Hematopoietic multipotent progenitor cell treated with erythropoietin and hydrocortisone succinate and interleukin-3 and kit ligand, for 8 days (in vitro differentiated cells): ENCODE measurements at regions not wholly inside any gene's neighbourhood (a gene's known extent, or its start where the extent isn't known, plus 50 kb on each side); places are given as distances from the start of the nearest gene placed in this dataset.

Experiments used
- DNase-seq: peaks from one replicate; pipeline ENCODE4 v3.0.0-alpha.2; 2015

DNA sequence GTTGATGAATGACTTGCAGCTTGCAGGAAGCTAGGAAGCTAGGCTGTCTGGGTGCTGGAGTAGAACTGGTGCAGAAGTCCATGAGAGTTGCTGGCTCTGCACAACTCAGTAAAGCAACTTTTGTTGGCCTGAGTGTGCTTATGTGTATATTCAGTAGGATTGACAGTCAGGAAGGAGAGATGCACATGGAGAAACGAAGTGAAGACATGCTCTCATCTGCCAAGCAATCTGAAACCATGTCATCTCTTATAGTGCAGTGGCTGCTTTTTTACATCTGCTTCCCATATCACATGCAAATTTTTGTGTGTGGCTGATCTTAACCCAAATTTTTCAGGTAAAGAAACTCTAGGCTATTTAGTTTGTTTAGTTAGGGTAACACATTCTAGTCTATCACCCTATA is 252.4 kb upstream of the HS3ST5 start:
- DNase-seq: no peak

DNA sequence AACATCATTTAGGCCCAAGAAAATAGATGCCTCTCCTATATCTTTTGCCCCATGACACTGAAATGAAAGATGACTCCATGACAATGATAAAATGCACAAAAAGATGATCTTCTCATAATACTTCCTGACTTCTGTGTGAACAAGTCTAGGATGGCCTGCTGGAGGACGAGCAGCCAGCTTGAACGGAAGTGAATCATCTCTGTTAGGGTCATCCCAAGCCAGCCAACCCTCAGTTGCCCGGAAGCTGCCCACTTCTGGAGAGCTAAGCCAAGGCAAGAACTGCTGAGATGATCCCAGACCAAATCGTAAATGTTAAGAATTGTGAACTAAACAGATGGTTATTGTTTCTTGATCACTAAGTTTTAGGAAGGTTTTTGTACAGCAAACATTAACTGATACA is 249.7 kb upstream of the HS3ST5 start:
- no peak for DNase-seq

DNA sequence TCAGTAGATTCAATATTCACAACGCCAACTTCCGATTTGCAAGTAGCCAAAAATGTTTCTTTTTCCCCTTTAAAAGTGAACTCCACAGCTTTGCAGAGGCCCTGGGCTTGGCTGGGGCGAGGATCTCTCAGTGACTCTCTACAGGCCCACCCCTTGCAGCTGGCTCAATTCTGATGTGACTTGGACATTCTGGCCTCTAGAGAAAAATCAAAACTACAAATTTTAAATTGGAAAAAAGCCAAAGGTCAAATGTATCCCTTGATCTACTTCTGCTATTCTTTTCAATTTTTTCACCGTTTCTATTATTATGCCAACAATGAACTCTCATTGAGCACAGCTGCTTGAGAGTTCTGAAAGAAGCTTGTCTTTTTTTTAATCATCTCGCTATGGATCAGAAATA is 245.9 kb upstream of the HS3ST5 start:
- DNase-seq: no peak

DNA sequence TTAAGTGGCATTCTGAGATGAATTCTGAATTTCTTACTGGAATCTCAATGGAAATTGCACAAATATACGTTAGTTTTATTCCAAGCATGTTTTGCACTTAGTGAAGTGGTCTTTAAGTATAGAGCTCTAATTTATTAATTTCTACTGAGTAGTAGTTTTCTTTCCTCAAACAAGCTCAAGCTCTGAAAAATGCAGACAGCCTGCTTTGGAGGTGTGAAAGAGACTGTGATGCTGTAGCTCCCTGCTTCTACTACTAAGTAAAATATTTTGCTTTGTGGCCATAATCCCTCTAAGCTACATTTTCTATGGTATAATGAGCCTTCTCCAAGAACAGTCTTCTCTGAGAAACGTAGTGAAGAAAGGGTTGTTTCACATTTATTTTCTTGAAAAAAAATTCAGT is 243.5 kb upstream of the HS3ST5 start:
- DNase-seq: no peak

DNA sequence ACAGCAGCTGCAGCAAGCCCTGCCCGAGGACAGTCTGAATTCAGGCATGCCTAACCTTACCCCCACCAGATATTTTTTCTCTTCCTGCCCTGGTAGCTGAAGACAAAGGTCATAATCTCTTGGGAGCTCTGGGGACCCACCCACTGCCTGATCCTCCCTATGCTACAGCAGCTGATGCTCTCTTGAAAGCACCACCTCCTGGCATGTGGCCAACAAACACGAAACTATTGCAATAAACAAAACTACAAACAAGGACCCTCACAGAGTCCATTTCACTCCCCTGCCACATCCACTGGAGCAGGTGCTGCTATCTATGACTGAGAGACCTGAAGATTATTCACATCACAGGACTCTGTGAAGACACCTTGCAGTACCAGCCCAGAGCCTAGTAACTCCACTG is 238.5 kb upstream of the HS3ST5 start:
- no peak for DNase-seq

DNA sequence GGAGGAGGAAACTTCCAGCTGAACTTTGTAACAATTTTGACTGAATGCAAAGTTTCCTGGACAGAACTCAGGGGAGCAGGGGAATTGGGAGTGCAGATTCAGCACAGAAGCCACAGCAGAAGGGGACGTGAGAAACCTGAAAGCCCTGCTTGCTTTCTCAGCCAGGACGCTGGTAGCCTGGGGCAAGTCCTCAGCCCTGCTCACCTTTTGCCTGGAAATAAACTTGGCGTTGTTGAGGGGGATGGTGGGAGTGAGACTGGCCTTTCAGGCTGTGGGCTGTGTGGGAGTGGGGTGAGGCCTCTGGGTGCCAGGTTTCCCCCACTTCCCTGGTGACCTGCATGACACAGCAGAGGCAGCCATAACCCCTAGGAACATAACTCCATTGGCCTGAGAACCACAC is 238.1 kb upstream of the HS3ST5 start:
- no peak for DNase-seq

DNA sequence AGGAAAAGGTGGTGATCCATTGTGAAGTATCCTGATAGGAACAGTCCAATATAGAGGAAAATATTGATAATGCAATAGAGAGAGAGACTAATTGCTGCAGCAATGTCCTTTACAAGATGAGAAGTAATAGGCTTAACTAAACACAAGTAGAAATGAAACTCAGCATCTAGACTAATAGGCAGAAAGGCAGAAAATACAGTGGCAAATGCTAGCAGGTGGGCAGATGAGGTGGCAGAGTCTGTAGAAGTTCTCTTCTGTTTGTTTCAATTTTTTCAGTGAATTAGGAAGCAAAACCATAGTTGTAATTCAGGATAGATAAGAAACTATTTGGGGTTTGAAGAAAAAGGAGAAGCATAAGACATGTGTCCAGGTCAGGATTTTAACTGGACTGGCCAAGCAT is 236.7 kb upstream of the HS3ST5 start:
- no peak for DNase-seq

DNA sequence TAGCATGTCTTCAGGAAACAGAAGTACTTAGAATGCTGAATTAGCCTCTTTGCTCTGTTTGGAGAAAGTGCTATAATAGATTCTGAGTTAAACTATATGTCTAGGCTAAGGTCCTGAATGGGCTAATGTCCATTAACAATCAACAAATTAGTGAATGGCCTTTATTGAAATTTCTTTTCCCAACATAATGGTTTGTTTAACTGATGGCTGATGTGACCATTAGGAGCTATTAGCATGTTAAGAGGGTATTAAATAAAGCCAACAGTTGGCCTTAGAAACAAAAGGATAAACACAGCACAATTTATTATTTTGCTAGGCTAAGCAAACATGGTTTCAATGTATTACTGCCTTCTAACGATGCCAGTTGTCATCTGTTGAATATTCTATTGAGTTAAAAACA is 234.3 kb upstream of the HS3ST5 start:
- DNase-seq: no peak

DNA sequence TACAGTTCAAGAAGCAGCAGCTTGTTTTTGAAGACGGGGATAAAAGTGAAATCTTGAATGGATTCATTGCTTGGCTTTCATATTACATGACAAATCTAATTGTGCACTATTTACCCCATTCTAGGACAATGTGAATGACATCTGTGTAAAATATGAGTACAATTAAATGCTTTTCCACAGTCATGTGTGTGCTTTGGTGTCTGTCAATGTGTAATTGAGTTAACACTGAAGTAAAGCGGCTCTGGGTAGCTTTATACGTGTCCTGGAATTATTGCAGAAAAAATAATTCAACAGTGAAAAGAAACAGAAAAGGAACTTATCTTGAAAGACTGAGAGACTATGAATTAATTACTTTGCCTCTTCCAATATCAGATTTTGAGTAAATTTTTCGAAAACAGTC is 233.5 kb upstream of the HS3ST5 start:
- no peak for DNase-seq

DNA sequence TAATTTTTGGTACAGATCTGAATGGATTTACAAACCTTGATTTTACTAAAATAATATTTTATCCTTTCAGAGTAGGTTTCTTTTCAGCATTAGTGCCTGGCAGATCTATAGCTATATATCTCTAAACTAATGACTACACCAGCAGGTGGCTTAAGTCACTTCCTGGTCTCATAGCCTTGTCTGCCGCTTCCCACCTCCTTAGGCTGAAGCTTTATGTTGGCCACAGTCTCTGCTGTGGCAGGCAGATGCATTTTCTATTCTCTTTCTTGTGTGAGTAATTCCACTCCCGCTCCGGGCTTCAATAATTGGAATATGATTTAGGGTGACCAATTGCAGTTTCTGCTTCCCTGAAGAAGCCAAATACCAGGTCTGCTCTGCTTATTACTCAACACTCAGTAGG is 226.8 kb upstream of the HS3ST5 start:
- DNase-seq: no peak

DNA sequence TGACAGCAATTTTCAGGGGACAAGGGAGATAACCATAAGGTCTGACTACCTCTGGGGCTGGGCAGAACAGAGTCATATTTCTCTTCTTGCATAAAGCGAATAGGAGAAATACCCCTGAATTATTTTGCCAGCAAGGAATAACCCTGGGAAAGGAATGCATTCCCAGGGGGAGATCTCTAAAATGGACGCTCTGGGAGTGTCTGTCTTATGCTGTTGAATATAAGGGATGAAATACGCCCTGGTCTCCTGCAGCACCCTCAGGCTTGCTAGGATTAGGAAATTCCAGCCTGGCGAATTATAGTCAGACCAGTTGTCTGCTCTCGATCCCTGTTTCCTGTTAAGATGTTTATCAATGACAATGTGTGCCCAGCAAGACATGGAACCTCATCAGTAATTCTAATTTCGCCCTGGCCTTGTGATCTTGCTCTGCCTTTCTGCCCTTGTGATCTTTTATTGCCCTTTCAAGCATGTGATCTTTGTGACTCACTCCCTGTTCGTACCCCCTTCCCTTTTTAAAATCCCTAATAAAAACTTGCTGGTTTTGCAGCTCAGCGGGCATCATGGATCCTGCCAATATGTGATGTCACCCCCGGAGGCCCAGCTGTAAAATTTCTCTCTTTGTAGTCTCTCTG is 221.6 kb upstream of the HS3ST5 start:
- no peak for DNase-seq

DNA sequence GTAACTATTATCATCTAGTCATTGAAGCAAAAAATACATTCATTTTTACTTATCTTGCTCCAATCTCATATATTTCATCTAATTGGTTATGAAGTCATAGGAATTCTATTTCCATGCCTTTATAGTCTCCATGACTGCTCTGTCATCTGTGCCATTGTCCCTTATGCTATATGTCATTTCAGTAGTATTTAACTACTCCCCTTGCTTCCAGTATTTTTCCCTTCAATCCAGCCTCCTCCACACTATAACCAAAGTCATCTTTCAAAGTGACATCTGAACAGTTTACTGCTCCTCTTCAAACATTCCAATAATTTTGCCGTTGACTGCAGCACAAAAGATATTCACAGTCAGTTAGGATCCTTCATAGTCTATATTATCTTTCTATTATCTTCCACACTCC is 216.6 kb upstream of the HS3ST5 start:
- DNase-seq: no peak

DNA sequence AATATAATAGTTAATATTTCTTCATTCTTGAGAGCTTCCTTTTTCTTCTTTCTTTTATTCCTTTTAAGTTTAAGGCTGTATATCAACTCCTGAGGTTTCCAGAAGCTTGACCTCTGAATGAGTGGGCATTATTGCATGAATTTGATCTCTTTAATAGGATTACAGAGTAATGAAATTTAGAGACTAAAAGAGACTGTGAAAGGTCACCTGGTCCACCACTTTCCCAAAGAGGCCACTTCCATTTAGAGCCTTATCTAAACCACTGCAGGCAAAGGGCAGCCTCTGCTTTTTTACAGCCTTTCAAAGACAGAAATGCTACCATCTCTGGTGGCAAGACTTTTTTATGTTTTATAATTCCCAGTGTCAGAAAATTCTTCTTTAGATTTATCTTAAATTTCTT is 215.3 kb upstream of the HS3ST5 start:
- DNase-seq: no peak

DNA sequence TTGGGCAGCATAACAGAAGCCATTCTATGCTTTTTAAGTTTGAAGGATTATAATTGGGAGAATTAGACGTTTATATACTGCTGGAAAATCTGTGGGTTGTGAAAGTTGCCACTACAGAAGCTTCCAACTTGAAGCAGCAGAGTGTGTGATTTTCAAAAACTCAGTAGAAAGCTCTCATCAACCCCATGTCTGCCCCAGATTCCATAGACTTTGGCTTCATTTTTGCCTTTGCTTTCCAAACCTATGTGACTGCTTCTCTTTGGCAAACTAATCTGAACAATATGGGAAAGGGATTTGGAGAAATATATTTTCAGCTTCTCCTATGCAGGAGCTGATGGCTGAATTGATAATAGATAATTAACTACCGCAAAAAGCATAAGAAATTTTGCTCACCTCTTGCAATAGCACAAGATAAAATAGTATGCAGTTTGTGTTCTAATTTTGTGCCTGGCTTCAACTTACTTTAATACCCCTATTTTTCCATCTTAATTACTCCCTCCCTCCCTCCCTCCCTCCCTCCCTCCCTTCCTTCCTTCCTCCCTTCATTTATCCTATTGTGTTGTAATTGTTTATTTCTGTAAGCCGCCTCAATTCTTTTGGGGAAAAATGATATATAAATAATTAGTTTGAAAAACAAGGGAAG is 214.1 kb upstream of the HS3ST5 start:
- DNase-seq: no peak

DNA sequence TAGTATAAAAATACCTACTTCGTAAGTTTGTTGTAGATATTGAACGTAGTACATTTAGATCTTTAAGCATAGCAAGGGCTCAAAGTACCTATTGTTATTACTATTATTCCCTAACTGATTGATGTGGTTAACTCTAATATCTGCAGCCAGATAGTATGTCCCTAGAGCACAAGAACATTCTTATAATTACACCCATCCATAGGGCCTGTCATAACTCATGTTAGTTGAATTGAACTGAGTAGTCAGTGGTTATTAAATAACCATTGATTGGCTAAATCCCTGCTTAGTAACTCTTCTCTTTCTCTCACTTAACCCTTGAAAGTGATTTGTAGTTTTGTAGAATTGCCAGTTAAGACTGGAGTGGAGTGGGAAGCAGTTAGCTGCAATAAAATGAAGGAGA is 207.5 kb upstream of the HS3ST5 start:
- DNase-seq: no peak

DNA sequence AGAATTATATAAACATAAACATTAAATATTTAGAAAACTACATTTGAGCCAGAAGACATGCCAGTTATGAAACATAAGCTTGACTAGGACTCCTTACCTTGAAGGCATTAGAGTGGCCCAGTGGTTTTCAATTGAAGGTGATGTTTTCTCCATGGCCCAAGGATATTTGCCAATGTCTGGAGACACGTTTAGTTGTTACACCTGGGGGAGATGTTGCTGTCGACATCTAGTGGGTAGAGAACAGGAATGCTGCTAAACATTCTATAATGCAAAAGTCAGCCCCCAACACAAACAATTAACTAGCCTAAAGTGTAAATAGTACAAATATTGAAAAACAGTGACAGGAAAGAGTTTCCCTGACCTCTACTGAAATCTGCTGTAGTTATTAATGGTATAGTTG is 200.9 kb upstream of the HS3ST5 start:
- no peak for DNase-seq

DNA sequence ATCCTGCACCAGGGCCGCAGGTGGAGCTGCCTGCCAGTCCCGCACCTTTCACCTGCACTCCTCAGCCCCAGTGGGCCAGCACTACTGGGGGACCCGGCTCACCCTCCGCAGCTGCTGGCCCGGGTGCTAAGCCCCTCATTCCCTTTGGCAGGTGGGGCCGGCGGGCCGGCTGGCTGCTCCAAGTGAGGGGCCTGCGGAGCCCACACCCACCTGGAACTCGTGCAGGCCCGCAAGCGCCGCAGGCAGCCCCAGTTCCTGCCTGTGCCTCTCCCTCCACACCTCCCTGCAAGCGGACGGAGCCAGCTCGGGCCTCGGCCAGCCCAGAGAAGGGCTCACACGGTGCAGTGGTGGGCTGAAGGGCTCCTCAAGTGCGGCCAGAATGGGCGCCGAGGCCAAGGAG is 199.0 kb upstream of the HS3ST5 start:
- DNase-seq: no peak

DNA sequence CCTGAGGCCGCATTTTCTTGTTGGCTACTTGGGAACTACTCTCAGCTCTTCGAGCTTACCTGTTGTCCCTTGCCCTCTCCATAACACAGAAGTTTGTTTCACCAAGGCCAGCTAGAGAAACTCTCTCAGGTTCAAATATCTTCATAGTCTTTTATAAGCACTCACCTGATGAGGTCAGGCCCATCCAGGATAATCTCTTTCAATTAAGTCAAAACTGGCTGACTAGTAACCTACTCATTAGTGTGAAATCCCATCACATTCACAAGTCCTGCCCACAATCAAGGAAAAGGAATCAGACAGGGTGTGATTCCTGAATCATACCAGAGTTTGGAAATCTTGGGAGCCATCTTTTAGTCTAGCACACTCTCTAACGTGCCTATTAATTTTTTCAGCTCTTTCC is 195.2 kb upstream of the HS3ST5 start:
- no peak for DNase-seq

DNA sequence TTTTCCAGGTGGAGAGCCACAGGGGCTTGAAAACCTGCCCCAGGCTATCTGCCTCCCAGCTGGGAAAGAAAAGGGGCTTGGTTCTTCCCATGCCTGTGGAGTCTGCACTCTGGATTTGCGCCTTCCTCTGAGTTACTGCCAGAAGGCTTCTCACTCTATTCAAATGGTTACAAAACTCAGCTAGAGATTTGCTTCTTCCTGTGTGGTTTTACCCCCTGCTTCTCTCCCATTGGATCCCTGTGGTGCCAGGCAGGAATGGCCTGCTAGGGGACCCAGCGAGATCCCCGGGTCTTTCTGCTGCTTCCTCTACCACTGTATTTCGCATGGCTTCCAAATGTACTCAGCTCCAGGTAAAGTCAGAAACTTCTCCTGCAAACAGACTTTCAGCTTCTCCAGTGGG is 192.0 kb upstream of the HS3ST5 start:
- no peak for DNase-seq

DNA sequence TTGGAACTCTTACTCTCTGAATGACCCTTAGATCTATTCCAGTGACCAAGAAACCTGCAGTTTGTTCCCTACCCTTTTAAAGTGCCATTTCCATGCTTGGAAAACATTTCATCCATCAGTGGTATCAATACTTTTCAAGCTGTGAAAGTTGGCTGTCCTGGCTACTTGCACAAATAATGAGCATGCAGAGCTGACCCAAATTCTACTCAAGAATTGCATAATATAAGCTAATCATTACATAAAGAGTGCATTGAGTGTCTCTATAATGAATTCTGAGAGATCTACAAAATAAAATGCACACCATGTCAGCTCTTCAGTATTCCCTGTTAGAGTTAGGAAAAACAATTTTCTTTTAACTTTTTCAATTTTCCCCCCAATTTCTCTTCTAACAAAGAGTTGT is 181.3 kb upstream of the HS3ST5 start:
- no peak for DNase-seq

DNA sequence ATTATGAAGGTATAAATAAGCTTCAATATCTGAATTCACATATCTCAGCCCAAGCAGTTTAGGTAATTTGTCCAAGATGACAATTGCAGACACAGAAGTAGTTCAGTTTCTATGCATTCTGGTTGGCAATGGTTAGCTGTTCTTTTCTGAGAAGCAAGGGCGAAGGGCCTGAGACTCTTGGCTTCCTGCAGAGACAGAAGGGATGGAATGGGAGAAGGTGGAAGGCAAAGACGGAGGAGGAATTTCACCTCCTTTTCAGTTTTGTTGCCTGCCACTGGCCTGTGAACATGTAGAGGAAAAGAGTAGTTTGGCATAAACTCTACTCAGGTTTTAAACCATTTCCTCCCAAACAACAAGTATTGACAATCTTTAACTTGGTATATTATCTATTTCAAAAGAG is 180.7 kb upstream of the HS3ST5 start:
- no peak for DNase-seq

DNA sequence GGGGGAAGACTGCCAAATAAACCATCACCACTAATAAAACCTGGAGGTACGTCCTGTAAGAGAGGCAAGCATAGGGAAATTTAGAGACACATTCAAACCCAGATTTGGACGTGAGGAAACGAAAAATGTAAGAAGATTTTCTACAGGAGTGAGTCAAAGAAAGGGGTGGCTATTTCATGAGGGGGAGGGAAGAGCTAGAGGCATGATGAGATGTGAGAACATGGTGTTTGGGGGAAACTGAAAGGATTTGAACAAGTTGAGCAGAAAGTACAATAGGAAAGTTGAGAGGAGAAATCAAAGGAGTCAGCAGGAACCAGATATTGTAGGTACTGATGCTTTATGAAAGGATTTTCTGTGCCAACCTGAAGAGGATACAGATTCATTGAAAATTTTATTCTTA is 179.1 kb upstream of the HS3ST5 start:
- DNase-seq: no peak

DNA sequence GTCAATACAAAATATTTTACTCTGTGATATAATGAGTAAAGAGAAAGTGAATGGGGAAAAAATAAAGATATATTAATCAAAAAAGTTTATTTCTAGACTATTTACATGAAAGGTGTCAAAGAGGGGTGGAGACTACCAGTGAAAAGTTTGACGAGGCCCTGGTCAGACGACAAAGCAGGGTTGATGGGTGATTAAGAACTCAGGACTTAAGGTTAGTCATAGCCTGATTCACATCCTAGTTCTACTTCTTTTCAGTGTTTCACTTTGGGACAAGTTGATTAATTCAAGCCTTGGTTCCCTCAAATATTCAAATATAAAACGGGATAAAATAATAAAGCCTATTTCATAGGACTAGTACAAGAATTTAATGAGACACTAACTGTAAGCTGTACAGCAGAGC is 178.2 kb upstream of the HS3ST5 start:
- DNase-seq: no peak

DNA sequence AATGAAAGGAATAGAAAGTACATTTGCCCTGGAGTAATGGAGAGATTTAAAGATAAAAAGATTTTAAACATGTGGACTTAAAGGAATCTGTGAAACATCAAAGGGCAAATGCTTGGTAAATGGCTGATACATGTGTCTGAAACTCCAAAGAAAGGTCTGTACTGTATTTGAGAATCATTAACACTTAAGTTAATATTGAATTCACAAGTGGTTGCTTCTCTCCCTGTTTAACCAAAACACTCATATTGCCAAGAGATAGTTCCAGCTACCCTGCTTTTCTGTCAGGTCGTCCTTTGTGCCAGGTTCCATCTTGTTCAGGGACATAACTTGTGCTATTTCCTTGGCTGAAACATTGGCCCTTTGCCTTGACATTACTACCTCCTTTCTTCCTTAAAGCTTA is 171.3 kb upstream of the HS3ST5 start:
- no peak for DNase-seq

DNA sequence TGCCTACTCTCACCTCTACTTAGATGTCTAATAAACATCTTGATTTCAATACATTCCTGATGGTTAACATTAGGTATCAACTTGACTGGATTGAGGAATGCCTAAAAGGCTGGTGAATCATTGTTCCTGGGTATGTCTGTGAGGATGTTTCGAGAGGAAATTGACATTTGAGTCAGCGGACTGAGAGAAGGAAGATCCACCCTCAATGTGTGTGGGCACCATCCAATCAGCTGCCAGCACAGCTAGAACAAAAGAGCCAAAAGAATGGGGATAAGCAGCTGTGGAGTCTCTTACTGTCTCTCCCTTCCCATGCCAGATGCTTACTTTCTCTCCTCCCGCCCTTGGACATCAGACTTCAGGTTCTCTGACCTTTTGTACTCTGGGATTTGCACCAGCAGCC is 128.6 kb upstream of the HS3ST5 start:
- no peak for DNase-seq

DNA sequence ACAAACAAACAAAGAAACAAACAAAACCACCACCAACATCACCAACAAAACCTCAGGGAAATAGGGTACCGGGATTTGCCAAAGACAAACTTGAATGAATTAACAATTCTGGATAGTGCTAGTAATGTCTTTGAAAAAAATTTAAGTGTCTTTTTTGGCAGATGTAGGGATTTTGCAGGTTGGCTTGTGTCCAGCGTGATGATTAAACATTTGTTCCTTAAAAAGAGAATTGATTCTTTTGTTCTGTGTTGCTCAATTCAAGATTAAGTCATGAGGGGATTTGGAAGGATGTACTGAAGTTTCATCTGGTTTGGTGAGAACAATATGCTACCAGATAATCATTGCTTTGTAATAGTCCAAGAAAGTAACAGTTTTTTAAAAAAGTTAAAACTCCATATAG is 125.1 kb upstream of the HS3ST5 start:
- DNase-seq: no peak
